ENCODE measurements at regions not wholly inside any gene's neighbourhood (a gene's known extent, or its start where the extent isn't known, plus 50 kb on each side); places are given as distances from the start of the nearest gene placed in this dataset.

DNA sequence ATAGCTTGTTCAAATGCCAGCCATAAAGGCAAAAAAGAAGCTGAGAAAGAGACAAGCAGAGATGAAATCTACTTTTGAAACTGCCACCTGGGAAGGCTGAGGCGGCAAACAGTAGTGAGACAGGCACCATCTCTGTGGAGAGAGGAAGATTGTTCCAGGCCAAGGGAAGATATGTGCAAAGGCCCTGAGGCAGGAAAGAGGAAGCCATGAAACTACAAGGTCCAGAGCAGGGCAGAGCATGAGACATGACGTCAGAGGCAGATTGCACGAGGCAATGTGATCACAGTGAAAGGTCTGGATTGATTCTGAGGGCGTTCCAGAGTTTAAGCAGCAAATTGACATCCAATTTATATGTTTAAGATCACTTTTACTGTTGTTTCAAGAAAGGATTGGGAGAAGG lies 226.1 kb downstream of the QDPR start:
- 25% methylated on average over 4 of the region's 4 CpGs for WGBS (ENCODE audit: insufficient coverage, insufficient replicate concordance, low lambda C conversion rate, missing lambda C conversion rate)
- ChIA-PET SMC1A (ENCODE audit: uncharacterized antibody, unreplicated experiment) (no interaction called here), POLR2A (no interaction called here), RAD21 (ENCODE audit: unreplicated experiment) (no interaction called here), CTCF (no interaction called here)
- ATAC-seq (no peak), FAIRE-seq (no peak), DNase-seq (ENCODE audit: low read depth, low spot score) (no peak)
- no peak overlapping the region for H2AFZ ChIP-seq (ENCODE audit: control insufficient read depth, low read depth, low read length)
- H3K79me2 ChIP-seq (ENCODE audit: control insufficient read depth, insufficient read depth, low read length): no peaks in the 10 kb centered on the region
- intact Hi-C loops (cut with micrococcal nuclease; ENCODE audit: unreplicated experiment) (no loop called here), in situ Hi-C loops (cut with MboI) (no loop called here)
- H3K9ac ChIP-seq (ENCODE audit: control insufficient read depth, insufficient read depth, low read length): no peak overlapping the region
- H3K27me3 ChIP-seq (replicated peaks in 1 of 2; ENCODE audit: control insufficient read depth in 2 of 2, insufficient read depth in 2 of 2, low read length in 1 of 2): no peaks in the 10 kb centered on the region
- H3K36me3 ChIP-seq (ENCODE audit: control insufficient read depth in 2 of 2, insufficient read depth in 2 of 2, low read length in 1 of 2): no peaks in the 10 kb centered on the region
- no peak overlapping the region for H3K4me2 ChIP-seq (ENCODE audit: control insufficient read depth, insufficient read depth)
- no peak overlapping the region for H3K27ac ChIP-seq (ENCODE audit: control insufficient read depth, insufficient read depth)
- H3K9me3 ChIP-seq (replicated peaks; ENCODE audit: control insufficient read depth, insufficient read depth, low read length): no peaks in the 10 kb centered on the region
- no peaks in the 10 kb centered on the region for H3K4me1 ChIP-seq (ENCODE audit: control insufficient read depth, insufficient read depth, low read length)
- BruUV-seq (replicated peaks): no TSS peak
- no peaks in the 10 kb centered on the region for H4K20me1 ChIP-seq (ENCODE audit: control insufficient read depth, insufficient read depth)
- no peak overlapping the region for H3K4me3 ChIP-seq
- TF ChIP-seq, protein P1, sequence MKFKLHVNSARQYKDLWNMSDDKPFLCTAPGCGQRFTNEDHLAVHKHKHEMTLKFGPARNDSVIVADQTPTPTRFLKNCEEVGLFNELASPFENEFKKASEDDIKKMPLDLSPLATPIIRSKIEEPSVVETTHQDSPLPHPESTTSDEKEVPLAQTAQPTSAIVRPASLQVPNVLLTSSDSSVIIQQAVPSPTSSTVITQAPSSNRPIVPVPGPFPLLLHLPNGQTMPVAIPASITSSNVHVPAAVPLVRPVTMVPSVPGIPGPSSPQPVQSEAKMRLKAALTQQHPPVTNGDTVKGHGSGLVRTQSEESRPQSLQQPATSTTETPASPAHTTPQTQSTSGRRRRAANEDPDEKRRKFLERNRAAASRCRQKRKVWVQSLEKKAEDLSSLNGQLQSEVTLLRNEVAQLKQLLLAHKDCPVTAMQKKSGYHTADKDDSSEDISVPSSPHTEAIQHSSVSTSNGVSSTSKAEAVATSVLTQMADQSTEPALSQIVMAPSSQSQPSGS (IDR thresholded peaks at IDR 0.05; ENCODE audit: low read length): no peak

DNA sequence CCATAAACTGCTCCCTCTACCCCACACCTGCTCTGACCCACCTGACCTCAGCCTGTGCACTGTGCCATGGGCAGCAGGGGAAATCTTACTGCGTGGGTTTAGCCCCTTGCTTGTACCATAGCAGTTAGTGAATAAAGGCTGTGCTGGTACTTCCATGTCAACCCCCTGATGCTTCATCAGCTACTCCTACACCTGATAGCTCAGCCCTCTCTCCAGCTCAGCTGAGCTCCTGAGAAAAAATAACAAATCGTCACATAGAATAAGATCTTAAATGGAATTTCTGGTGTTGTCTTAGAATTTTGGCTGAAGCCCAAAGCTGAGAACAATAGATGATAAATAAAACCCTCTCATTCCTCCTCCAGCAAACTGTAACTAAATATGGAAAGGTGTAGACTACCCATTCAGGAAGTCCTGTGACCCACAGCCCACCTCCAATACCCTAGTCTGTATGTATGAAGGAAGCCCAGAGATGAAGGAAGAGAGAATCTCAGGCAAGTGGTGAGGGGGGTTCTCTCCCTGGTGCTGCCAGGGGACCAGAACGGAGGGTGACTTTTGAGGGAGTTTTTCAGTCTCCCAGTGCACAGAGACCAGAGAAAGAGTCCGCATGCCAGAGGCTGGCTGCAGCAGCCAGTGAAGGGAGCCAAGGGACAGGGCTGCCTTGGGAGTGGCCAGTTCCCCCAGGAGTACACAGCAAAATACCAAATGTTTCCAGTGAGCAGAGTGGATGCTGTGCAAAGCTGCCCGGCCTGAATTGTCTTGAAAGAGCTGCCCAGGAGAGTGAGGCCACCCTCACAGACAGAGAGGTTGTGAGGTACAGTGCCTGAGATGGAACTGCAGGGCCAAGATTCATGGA lies 227.3 kb downstream of the QDPR start:
- Histone ChIP-seq H2AFZ (ENCODE audit: control insufficient read depth, low read depth, low read length) (no peak overlapping the region), H3K27ac (ENCODE audit: control insufficient read depth, insufficient read depth) (no peak overlapping the region), H4K20me1 (ENCODE audit: control insufficient read depth, insufficient read depth) (no peaks in the 10 kb centered on the region), H3K79me2 (ENCODE audit: control insufficient read depth, insufficient read depth, low read length) (no peaks in the 10 kb centered on the region), H3K4me2 (ENCODE audit: control insufficient read depth, insufficient read depth) (no peak overlapping the region), H3K4me1 (ENCODE audit: control insufficient read depth, insufficient read depth, low read length) (no peaks in the 10 kb centered on the region), H3K9ac (ENCODE audit: control insufficient read depth, insufficient read depth, low read length) (no peak overlapping the region), H3K36me3 (ENCODE audit: control insufficient read depth in 2 of 2, insufficient read depth in 2 of 2, low read length in 1 of 2) (no peaks in the 10 kb centered on the region), H3K27me3 (replicated peaks in 1 of 2; ENCODE audit: control insufficient read depth in 2 of 2, insufficient read depth in 2 of 2, low read length in 1 of 2) (no peaks in the 10 kb centered on the region), H3K4me3 (no peak overlapping the region), H3K9me3 (replicated peaks; ENCODE audit: control insufficient read depth, insufficient read depth, low read length) (no peaks in the 10 kb centered on the region)
- intact Hi-C loops (cut with micrococcal nuclease; ENCODE audit: unreplicated experiment): no loop called here
- no peak for TF ChIP-seq NBN (IDR thresholded peaks at IDR 0.05)
- TF ChIP-seq MYB (IDR thresholded peaks at IDR 0.05; ENCODE audit: borderline replicate concordance, low read depth, low read length): no peak
- no peak for TF ChIP-seq MEF2A (IDR thresholded peaks at IDR 0.05; ENCODE audit: insufficient read depth, low read depth, low read length)
- SMC1A ChIA-PET (ENCODE audit: uncharacterized antibody, unreplicated experiment): interaction anchor here (1.0 kb wide), 1 partner anchor 19 kb away, joined by 3 read pairs; no protein-coding TSS in a partner anchor
- RAD21 ChIA-PET (ENCODE audit: unreplicated experiment): no interaction called here
- DNase-seq (ENCODE audit: low read depth, low spot score) (no peak), FAIRE-seq (no peak), ATAC-seq (no peak)
- WGBS (ENCODE audit: insufficient coverage, insufficient replicate concordance, low lambda C conversion rate, missing lambda C conversion rate): 42% methylated on average over 5 of the region's 5 CpGs
- CTCF ChIA-PET: no interaction called here
- POLR2A ChIA-PET: no interaction called here
- BruUV-seq (replicated peaks): no TSS peak
- in situ Hi-C loops (cut with MboI): no loop called here
